Astrocyte (in vitro differentiated cells and primary cell): ENCODE measurements at regions not wholly inside any gene's neighbourhood (a gene's known extent, or its start where the extent isn't known, plus 50 kb on each side); places are given as distances from the start of the nearest gene placed in this dataset.

Experiments
- DNase-seq: peaks from one replicate; pipeline ENCODE4 v3.0.0-alpha.2; 2010; ENCODE audit warnings: low read depth
- FAIRE-seq: peaks from 2 replicates; lab custom pipeline; 2011; peaks lifted over from hg19 to GRCh38; lab: Jason Lieb, UNC
- H2AFZ ChIP-seq: 2 replicates; pipeline ENCODE4 v1.6.0; 2012; ENCODE audit warnings: low read depth, low read length, inconsistent platforms
- H3K27ac ChIP-seq: 2 replicates; pipeline ENCODE4 v1.5.1; 2011; ENCODE audit warnings: low read depth, low read length, inconsistent platforms
- H3K27me3 ChIP-seq: 2 replicates; pipeline ENCODE4 v1.6.0; 2011; ENCODE audit warnings: low read length, inconsistent platforms; ENCODE audit not compliant: insufficient read depth
- H3K36me3 ChIP-seq: 2 replicates; pipeline ENCODE4 v1.5.1; 2011; ENCODE audit warnings: low read length, inconsistent platforms; ENCODE audit not compliant: insufficient read depth
- H3K4me1 ChIP-seq: 2 replicates; pipeline ENCODE4 v1.5.1; 2011; ENCODE audit warnings: low read length, inconsistent platforms; ENCODE audit not compliant: insufficient read depth
- H3K4me2 ChIP-seq: 2 replicates; pipeline ENCODE4 v1.6.0; 2012; ENCODE audit warnings: low read length, inconsistent platforms
- H3K4me3 ChIP-seq: 2 replicates; pipeline ENCODE4 v1.5.1; 2011; ENCODE audit warnings: low read depth, mild to moderate bottlenecking, low read length, inconsistent platforms; ENCODE audit not compliant: insufficient read depth
- H3K79me2 ChIP-seq: 2 replicates; pipeline ENCODE4 v1.6.0; 2012; ENCODE audit warnings: mild to moderate bottlenecking, low read length, inconsistent platforms; ENCODE audit not compliant: insufficient read depth
- H3K9ac ChIP-seq: 2 replicates; pipeline ENCODE4 v1.6.0; 2012; ENCODE audit warnings: mild to moderate bottlenecking, low read length, inconsistent platforms
- H3K9me3 ChIP-seq: 2 replicates; pipeline ENCODE4 v1.5.1; 2012; ENCODE audit warnings: low read depth, mild to moderate bottlenecking, low read length, inconsistent platforms; ENCODE audit not compliant: insufficient read depth
- H4K20me1 ChIP-seq: 2 replicates; pipeline ENCODE4 v1.6.0; 2012; ENCODE audit warnings: low read length, inconsistent platforms; ENCODE audit not compliant: insufficient read depth
- H3K27ac Mint-ChIP-seq: one replicate; pipeline ENCODE4 v1.8.0; 2021; ENCODE audit warnings: mild to moderate bottlenecking, mixed read lengths; ENCODE audit not compliant: unreplicated experiment
- H3K27me3 Mint-ChIP-seq: one replicate; pipeline ENCODE4 v1.8.0; 2021; ENCODE audit warnings: low read depth, mixed read lengths; ENCODE audit not compliant: unreplicated experiment
- H3K36me3 Mint-ChIP-seq: one replicate; pipeline ENCODE4 v1.8.0; 2021; ENCODE audit warnings: low read depth, mixed read lengths; ENCODE audit not compliant: unreplicated experiment
- H3K4me1 Mint-ChIP-seq: one replicate; pipeline ENCODE4 v1.8.0; 2021; ENCODE audit warnings: low read depth, mixed read lengths; ENCODE audit not compliant: unreplicated experiment
- H3K4me3 Mint-ChIP-seq: one replicate; pipeline ENCODE4 v1.8.0; 2021; ENCODE audit warnings: mild to moderate bottlenecking, moderate library complexity, mixed read lengths; ENCODE audit not compliant: unreplicated experiment
- H3K9me3 Mint-ChIP-seq: one replicate; pipeline ENCODE4 v1.8.0; 2021; ENCODE audit warnings: mild to moderate bottlenecking, mixed read lengths; ENCODE audit not compliant: unreplicated experiment
- EZH2 ChIP-seq: IDR thresholded peaks from 2 replicates; pipeline ENCODE4 v1.6.1; 2012; ENCODE audit warnings: mild to moderate bottlenecking, low read length, inconsistent platforms; ENCODE audit not compliant: insufficient read depth
- TF ChIP-seq, protein P1 (sequence below): IDR thresholded peaks from 2 replicates; pipeline ENCODE4 v1.5.1; 2011; ENCODE audit warnings: low read depth, mild to moderate bottlenecking, inconsistent platforms, low read length, moderate library complexity; ENCODE audit not compliant: insufficient read depth

DNA sequence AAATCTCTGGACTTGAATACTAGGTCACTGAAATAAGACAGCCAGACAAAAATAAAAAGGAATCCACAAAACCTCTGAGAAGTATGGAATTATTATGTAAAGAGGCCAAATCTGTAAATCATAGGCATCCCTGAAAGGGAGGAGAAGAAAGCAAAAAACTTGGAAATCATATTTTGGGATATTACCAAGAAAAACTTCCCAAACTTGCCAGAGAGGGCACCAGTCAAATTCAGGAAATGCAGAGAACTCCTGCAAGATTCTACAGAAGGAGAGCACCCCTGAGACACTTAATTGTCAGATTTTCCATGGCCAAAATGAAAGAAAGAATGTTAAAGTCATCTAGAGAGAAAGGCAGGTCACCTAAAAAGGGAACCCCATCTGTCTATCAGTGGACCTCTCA lies 862.3 kb upstream of the PRMT6 start:
- H2AFZ ChIP-seq, result no peak overlapping the region
- H3K4me3 ChIP-seq, result no peak overlapping the region
- H3K27me3 ChIP-seq, result no peaks in the 10 kb centered on the region
- H3K9me3 Mint-ChIP-seq, result peaks cover 10% of the 10 kb centered on the region
- no peaks in the 10 kb centered on the region for H3K36me3 ChIP-seq
- H3K4me1 Mint-ChIP-seq, result no peaks in the 10 kb centered on the region
- H3K27me3 Mint-ChIP-seq, result no peaks in the 10 kb centered on the region
- DNase-seq, result no peak
- no peaks in the 10 kb centered on the region for H4K20me1 ChIP-seq
- no peak overlapping the region for H3K9ac ChIP-seq
- TF ChIP-seq EZH2, result no peak
- TF ChIP-seq, protein P1, sequence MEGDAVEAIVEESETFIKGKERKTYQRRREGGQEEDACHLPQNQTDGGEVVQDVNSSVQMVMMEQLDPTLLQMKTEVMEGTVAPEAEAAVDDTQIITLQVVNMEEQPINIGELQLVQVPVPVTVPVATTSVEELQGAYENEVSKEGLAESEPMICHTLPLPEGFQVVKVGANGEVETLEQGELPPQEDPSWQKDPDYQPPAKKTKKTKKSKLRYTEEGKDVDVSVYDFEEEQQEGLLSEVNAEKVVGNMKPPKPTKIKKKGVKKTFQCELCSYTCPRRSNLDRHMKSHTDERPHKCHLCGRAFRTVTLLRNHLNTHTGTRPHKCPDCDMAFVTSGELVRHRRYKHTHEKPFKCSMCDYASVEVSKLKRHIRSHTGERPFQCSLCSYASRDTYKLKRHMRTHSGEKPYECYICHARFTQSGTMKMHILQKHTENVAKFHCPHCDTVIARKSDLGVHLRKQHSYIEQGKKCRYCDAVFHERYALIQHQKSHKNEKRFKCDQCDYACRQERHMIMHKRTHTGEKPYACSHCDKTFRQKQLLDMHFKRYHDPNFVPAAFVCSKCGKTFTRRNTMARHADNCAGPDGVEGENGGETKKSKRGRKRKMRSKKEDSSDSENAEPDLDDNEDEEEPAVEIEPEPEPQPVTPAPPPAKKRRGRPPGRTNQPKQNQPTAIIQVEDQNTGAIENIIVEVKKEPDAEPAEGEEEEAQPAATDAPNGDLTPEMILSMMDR, result no peak
- no peak for FAIRE-seq
- no peaks in the 10 kb centered on the region for H3K36me3 Mint-ChIP-seq
- no peak overlapping the region for H3K27ac Mint-ChIP-seq
- no peaks in the 10 kb centered on the region for H3K4me1 ChIP-seq
- H3K4me3 Mint-ChIP-seq, result no peak overlapping the region
- no peaks in the 10 kb centered on the region for H3K9me3 ChIP-seq
- no peak overlapping the region for H3K4me2 ChIP-seq
- H3K79me2 ChIP-seq, result no peaks in the 10 kb centered on the region
- H3K27ac ChIP-seq, result no peak overlapping the region

- FAIRE-seq, result no peak
Observed at GRCh38 chr1:106200711-106201110, 855.8 kb upstream of the PRMT6 start.

GRCh38 chr1:106207185-106207584 lies 849.3 kb upstream of the PRMT6 start:
- Mint-ChIP-seq H3K27ac (no peak overlapping the region), H3K4me3 (no peak overlapping the region), H3K36me3 (no peaks in the 10 kb centered on the region), H3K4me1 (peaks cover 7% of the 10 kb centered on the region), H3K9me3 (no peaks in the 10 kb centered on the region), H3K27me3 (no peaks in the 10 kb centered on the region)
- DNase-seq, result no peak
- no peaks in the 10 kb centered on the region for H3K9me3 ChIP-seq
- no peaks in the 10 kb centered on the region for H3K79me2 ChIP-seq
- no peaks in the 10 kb centered on the region for H3K4me1 ChIP-seq
- no peak overlapping the region for H3K4me2 ChIP-seq
- H3K4me3 ChIP-seq, result no peak overlapping the region
- no peaks in the 10 kb centered on the region for H3K36me3 ChIP-seq
- TF ChIP-seq, protein P1, result no peak
- no peaks in the 10 kb centered on the region for H4K20me1 ChIP-seq
- no peak overlapping the region for H3K9ac ChIP-seq
- FAIRE-seq, result no peak
- H2AFZ ChIP-seq, result no peak overlapping the region
- no peaks in the 10 kb centered on the region for H3K27me3 ChIP-seq
- H3K27ac ChIP-seq, result no peak overlapping the region

More at GRCh38 chr1:106200711-106201110, 855.8 kb upstream of the PRMT6 start:
- H3K9me3 Mint-ChIP-seq, result no peaks in the 10 kb centered on the region
- Histone ChIP-seq H3K27ac (no peak overlapping the region), H3K9me3 (no peaks in the 10 kb centered on the region), H3K4me3 (no peak overlapping the region), H3K36me3 (no peaks in the 10 kb centered on the region), H3K4me2 (no peak overlapping the region), H3K79me2 (no peaks in the 10 kb centered on the region), H4K20me1 (no peaks in the 10 kb centered on the region), H3K4me1 (no peaks in the 10 kb centered on the region), H2AFZ (no peak overlapping the region), H3K27me3 (no peaks in the 10 kb centered on the region), H3K9ac (no peak overlapping the region)
- H3K4me3 Mint-ChIP-seq, result no peak overlapping the region
- no peak for DNase-seq
- peaks cover 10% of the 10 kb centered on the region for H3K4me1 Mint-ChIP-seq
- no peaks in the 10 kb centered on the region for H3K27me3 Mint-ChIP-seq
- H3K27ac Mint-ChIP-seq, result no peak overlapping the region
- no peak for TF ChIP-seq EZH2
- TF ChIP-seq, protein P1, result no peak
- H3K36me3 Mint-ChIP-seq, result no peaks in the 10 kb centered on the region
